Astrocyte of the cerebellum (primary cell): ENCODE measurements at regions not wholly inside any gene's neighbourhood (a gene's known extent, or its start where the extent isn't known, plus 50 kb on each side); places are given as distances from the start of the nearest gene placed in this dataset.

Experiments
- DNase-seq: peaks from one replicate; pipeline ENCODE4 v3.0.0-alpha.2; 2011; ENCODE audit warnings: low read depth
- H3K4me3 ChIP-seq: 2 replicates; pipeline ENCODE4 v1.5.1; 2011; ENCODE audit warnings: mild to moderate bottlenecking, low read depth, low read length, moderate library complexity
- in situ Hi-C: cut with HindIII; loops from 2 replicates; pipeline ENCODE4 v1.10.0; 2017; ENCODE audit warnings: low sequenced_read_pairs
- TF ChIP-seq, protein P1 (sequence below): IDR thresholded peaks from 2 replicates; pipeline ENCODE4 v1.5.1; 2012; ENCODE audit warnings: low read length, low read depth, moderate library complexity, mild to moderate bottlenecking; ENCODE audit errors: missing control alignments

DNA sequence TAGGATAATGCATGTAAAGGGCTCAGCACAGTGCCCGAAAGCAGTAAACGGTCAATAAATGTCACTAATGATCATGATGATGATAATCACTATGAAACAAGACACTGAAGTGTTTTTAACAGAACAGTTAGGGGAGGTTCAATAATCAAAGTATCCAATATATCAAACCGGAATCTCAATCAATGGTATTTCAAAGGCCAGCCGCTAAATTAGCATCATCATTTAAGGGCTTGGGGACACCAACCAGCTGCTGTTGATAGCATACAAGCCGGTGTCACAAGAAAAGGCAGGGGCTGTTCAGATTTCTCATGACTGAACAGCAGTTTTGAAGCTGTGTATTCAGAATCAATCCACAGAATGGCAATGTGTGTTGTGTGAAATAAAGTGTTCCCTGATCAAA is 316.0 kb upstream of the NPVF start:
- no peak overlapping the region for H3K4me3 ChIP-seq
- DNase-seq, result no peak
- in situ Hi-C loops, result no loop called here
- TF ChIP-seq, protein P1, sequence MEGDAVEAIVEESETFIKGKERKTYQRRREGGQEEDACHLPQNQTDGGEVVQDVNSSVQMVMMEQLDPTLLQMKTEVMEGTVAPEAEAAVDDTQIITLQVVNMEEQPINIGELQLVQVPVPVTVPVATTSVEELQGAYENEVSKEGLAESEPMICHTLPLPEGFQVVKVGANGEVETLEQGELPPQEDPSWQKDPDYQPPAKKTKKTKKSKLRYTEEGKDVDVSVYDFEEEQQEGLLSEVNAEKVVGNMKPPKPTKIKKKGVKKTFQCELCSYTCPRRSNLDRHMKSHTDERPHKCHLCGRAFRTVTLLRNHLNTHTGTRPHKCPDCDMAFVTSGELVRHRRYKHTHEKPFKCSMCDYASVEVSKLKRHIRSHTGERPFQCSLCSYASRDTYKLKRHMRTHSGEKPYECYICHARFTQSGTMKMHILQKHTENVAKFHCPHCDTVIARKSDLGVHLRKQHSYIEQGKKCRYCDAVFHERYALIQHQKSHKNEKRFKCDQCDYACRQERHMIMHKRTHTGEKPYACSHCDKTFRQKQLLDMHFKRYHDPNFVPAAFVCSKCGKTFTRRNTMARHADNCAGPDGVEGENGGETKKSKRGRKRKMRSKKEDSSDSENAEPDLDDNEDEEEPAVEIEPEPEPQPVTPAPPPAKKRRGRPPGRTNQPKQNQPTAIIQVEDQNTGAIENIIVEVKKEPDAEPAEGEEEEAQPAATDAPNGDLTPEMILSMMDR, result no peak

DNA sequence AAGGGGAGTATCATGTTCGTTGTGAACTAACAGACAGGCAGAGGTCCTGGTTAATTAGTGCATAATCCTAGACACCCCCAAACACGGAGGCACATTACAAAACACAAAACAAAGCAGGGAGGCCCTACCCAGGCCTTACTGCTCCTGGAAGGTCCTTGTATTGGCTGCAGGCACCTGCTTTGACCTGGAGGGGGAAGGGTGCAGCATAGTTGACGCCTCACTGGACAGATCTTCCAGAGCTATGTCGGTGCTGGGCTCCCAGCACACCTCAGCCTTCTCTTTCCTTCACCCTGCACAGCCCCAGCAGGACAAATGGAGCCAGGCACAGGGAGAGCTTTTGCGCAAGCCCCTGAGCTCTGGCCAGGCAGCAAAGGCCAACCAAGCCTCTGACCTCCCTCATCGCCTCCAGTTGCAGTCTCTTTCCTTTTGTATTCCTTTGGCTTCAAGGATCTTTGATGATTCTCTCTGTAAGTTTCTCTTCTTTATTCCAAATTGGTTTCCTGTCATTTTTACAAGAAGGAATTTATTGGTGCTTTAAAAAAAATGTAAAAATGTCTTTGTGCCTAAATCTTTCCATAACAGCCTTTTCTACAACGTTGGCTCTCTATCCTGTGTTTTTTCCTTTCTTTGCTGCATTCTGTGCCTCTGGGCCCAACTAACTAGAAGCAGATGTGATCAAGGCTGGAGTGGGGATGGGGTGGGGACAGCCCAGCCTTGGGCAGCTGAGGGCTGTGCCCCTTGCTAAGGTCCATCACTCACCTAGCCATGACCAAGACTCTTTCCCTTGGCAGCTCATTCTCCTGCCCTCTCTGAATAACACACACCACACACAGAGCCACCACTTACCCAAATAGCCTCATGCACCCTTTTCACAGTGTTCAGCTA is 317.1 kb upstream of the NPVF start:
- no peak overlapping the region for H3K4me3 ChIP-seq
- in situ Hi-C loops, result no loop called here
- TF ChIP-seq, protein P1, result no peak
- DNase-seq, result no peak

DNA sequence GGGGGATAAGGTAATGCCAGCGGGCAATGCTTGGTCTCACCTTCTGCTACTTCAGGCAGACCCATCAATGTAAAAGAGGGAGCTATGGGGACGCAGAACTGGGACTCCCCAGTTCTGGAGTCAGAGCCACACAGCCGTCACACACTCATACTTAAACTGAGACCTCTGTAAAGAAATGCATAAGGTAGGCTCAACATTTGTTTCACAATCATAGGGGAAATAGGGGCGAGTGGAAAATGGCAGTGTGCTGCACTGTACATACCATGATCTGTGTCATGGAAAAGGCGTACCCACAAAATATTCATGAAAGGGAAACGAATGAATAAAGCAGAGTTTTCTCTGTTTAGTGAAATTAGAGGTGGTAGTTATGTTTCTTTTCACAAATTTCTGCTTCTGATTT is 318.0 kb upstream of the NPVF start:
- DNase-seq, result no peak
- in situ Hi-C loops, result no loop called here
- H3K4me3 ChIP-seq, result no peak overlapping the region
- TF ChIP-seq, protein P1, result no peak

DNA sequence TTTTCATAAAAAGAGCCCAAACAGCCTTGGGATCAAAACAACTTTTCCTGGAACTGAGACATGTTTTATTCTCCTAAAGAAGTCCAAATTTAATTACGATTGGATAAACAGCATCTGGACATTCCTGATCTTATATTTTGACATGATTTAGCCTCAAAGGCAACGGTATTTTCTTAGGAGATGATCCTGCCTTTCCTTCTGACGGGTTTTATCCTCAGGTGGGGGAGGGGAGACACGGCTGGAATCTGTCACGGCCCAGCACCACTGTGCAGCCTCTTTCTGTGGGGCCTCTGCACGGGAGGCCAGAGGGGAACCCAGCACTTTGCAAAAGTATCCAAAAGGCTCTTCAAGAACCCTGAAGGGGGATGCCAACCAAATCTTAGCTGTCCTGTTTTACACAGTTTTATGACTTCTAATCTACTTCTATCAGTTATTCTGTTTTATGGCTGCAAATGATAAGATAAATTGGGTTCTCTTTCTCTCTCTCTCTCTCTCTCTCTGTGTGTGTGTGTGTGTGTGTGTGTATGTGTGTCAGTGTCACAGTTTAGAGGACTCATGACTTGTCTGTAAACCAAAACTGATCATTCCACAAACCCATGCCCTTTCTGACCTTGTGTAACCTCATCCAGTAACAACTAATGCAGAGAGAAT is 321.1 kb upstream of the NPVF start:
- TF ChIP-seq, protein P1, result no peak
- DNase-seq, result no peak
- in situ Hi-C loops, result no loop called here
- H3K4me3 ChIP-seq, result no peak overlapping the region

DNA sequence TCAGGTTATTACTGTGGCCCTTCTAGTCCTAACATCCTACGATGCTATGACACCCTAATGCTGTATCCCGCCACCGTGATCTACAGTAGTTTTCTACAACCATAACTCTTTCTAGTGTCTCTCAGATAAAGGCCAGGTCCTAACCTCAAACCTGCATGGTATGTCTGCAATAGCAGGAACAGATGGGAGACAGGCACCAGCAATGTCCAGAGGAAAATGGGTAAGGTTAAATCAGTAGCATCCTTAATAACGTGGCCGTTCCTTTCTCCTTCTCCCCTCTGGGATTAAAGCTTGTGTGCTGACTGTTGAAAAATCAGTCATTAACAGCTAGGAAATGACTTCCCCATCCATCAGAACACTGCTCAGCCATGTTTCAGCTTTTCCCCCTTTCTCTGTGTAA is 321.9 kb upstream of the NPVF start:
- in situ Hi-C loops, result loop anchor here (5.0 kb wide), 1 partner anchor 48 kb away; no protein-coding TSS in a partner anchor
- no peak overlapping the region for H3K4me3 ChIP-seq
- DNase-seq, result no peak

DNA sequence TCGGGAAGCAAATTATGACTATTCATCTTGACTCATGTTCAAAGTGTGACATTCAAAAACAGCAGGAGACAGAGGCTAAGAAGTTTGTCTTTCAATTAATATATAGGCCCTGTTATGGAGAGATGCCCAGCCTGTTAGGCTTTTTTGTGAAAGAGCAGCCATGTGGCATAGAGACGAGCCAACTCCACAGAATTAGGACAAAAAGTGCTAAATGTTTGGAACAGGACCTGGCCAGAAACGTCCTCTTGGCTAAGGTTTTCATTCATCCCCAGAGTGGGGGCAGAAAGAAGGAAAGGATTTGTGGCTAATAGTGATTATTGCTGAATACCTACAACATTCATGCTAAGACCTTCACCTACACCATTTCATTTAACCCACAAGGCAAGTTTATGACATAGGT is 324.7 kb upstream of the NPVF start:
- DNase-seq, result no peak
- in situ Hi-C loops, result loop anchor here (5.0 kb wide), 1 partner anchor 51 kb away; no protein-coding TSS in a partner anchor
- TF ChIP-seq, protein P1, result no peak
- H3K4me3 ChIP-seq, result no peak overlapping the region

More for the DNA sequence above, 321.9 kb upstream of the NPVF start:
- TF ChIP-seq, protein P1, result no peak
